Coronary artery (tissue), 2 donors: ENCODE measurements at regions not wholly inside any gene's neighbourhood (a gene's known extent, or its start where the extent isn't known, plus 50 kb on each side); places are given as distances from the start of the nearest gene placed in this dataset.

Source experiments
- DNase-seq: peaks from one replicate; pipeline ENCODE4 v3.0.0-alpha.2; 2017; ENCODE audit warnings: low spot score
- H3K27ac ChIP-seq, 2 donors: fragments of 200-600 bp; sonication (generic); one replicate each; pipeline ENCODE4 v1.5.1; 2016 to 2019
- H3K4me3 ChIP-seq: fragments of 200-600 bp; sonication (generic); 2 replicates; pipeline ENCODE4 v1.5.1; 2016; ENCODE audit warnings: mild to moderate bottlenecking, moderate library complexity
- TF ChIP-seq, protein P1 (sequence below): fragments of 200-600 bp; sonication (generic); IDR thresholded peaks from one replicate; pipeline ENCODE4 v1.5.1; 2019; ENCODE audit warnings: antibody characterized with exemption

DNA sequence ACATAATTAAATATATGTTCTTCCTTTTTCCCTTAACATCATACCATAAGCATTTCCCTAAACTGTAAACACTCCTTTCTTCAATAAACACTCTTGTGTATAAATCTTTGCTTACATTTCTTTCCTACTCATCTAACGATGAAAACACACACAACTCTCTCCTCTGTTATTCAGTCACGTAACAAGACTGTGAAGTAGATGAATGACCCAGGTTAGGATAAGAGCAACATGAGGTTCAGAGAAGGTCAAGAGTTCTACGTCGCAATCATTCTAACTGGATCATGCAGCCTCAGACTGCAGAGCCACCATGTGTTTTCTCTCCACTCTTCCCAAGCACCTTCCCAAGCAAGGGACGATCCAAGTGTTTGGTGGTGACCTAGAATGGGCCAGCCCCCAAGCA is 70.5 kb upstream of the SPTLC1 start:
- TF ChIP-seq, protein P1, sequence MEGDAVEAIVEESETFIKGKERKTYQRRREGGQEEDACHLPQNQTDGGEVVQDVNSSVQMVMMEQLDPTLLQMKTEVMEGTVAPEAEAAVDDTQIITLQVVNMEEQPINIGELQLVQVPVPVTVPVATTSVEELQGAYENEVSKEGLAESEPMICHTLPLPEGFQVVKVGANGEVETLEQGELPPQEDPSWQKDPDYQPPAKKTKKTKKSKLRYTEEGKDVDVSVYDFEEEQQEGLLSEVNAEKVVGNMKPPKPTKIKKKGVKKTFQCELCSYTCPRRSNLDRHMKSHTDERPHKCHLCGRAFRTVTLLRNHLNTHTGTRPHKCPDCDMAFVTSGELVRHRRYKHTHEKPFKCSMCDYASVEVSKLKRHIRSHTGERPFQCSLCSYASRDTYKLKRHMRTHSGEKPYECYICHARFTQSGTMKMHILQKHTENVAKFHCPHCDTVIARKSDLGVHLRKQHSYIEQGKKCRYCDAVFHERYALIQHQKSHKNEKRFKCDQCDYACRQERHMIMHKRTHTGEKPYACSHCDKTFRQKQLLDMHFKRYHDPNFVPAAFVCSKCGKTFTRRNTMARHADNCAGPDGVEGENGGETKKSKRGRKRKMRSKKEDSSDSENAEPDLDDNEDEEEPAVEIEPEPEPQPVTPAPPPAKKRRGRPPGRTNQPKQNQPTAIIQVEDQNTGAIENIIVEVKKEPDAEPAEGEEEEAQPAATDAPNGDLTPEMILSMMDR = no peak
- no peak overlapping the region for H3K27ac ChIP-seq
- DNase-seq = no peak
- H3K4me3 ChIP-seq = no peak overlapping the region

DNA sequence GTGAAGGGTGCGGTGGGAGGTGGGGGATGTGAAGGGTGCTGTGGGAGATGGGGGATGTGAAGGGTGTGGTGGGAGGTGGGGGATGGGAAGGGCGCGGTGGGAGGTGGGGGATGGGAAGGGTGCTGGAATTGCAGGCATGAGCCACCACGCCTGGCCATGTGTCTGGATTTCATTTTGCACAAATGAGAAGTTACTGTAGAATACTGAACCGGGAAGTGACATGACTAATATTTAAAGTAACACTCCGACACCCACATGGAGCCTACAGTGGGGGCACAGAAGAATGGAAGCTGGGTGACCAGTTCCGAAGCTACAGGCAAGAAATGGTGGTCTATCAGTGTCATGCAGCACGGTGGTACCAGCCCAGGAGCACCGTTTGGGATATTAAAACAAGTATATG is 69.9 kb upstream of the SPTLC1 start:
- TF ChIP-seq, protein P1 = no peak
- no peak overlapping the region for H3K27ac ChIP-seq

DNA sequence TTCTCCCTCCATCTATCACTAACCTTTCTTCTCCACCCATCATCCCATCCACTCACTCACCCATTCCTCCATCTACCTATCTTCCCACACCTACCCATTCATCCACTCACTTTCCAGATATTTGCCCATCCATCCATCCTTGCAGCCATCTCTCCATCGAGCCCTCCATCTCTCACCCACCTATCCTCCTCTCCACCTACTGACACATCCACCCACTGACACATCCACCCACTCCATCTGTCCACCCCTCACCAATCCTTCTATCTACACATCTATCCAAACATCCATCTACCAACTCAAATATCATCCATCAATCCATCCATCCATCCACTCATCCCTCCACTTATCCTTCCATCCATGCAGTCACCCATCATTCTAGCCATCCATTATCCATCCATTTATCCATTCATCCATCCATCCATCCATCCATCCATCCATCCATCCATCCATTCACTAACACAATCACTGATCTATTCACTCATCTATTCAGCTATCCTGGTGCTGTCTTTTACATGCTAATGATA is 68.9 kb upstream of the SPTLC1 start:
- no peak for DNase-seq
- no peak overlapping the region for H3K27ac ChIP-seq
- H3K4me3 ChIP-seq = no peak overlapping the region
- TF ChIP-seq, protein P1 = no peak

More for the DNA sequence above, 69.9 kb upstream of the SPTLC1 start:
- H3K4me3 ChIP-seq = no peak overlapping the region
- no peak for DNase-seq

DNA sequence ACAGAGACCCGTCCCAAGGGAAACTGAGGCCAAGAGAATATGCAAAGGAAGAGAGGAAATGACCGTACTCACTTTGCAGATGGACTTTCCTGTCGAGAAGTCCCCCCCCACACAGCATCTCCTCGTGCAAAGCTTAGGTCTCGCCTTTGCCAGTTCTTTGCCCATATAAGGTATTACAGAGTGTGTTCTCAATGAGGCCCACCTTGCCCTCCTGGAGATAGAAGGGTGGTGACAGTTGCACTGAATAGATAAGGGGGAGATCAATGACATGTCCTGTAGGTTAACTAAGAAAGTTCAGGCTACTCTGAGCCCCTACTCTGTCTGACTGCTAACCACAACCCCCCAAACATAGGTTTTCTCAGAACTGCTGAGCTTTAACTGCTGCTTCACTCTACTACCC is 68.2 kb upstream of the SPTLC1 start:
- Histone ChIP-seq H3K4me3 (no peak overlapping the region), H3K27ac (no peak overlapping the region)
- no peak for DNase-seq
- TF ChIP-seq, protein P1 = no peak

DNA sequence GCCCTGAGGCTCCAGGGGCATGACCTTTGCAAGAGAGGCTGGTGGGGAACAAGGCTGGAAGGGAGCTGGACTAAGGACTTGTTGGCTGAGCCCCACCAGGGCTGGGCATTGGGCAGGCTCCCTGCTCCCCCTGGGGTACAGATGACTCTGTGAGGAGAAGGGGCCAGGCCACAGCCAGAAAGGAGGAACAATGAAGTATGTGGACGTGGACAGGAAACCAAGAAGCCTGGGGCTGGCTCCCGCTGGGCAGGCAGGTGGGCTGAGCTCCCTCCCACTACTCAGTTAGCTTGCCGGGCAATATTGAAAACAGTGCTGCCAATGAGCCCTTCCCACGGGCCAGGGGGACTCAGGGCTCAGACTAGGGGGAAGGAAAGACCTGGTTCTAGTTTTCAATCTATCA is 66.1 kb upstream of the SPTLC1 start:
- TF ChIP-seq, protein P1 = no peak
- no peak for DNase-seq
- Histone ChIP-seq H3K27ac (no peak overlapping the region), H3K4me3 (no peak overlapping the region)

DNA sequence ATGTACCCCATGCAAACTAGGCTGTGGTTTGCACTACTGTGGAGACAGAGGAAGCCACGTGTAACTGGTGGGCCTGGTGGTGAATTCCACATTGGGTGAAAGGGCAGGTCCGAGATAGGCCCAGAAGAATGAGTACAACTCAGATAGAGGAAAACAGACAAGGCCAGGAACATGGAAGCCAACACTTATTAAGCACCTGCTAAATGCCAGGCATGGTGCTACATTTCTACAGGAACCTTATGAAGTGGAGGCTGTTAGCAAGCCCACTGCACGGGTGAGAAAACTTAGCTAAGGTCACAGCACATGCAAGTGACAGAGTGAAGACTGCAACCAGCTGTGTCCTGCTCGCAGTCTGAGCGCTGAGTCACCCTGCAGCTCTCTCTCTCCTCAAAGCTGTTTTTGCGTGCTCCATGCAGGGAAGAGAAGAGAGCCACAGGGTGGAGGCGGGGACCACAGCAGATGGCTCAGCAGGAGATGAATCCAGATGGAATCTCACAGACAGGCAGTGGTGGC is 65.5 kb upstream of the SPTLC1 start:
- TF ChIP-seq, protein P1 = no peak
- peak; percentile 58 for DNase-seq
- Histone ChIP-seq H3K27ac (no peak overlapping the region), H3K4me3 (no peak overlapping the region)

DNA sequence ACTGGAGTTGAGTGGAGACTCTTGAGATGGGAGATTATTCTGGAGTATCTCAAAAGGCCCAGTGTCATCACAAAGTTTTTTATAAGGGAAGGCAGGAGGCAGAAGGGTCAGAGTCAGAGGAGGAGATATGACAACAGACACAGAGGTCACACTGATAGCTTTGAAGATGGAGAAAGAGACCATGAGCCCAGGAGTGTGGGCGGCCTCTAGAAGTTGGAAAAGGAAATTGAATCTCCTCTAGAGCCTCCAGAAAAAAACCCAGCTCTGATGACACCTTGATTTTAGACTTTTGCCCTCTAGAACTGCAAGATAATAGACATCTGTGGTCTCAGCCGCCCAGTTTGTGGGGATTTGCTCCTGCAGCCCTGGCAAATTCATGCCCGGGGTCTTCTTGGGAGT is 64.8 kb upstream of the SPTLC1 start:
- no peak overlapping the region for H3K27ac ChIP-seq
- DNase-seq = no peak
- TF ChIP-seq, protein P1 = no peak
- no peak overlapping the region for H3K4me3 ChIP-seq
